ENCODE measurements at regions not wholly inside any gene's neighbourhood (a gene's known extent, or its start where the extent isn't known, plus 50 kb on each side); places are given as distances from the start of the nearest gene placed in this dataset.

DNA sequence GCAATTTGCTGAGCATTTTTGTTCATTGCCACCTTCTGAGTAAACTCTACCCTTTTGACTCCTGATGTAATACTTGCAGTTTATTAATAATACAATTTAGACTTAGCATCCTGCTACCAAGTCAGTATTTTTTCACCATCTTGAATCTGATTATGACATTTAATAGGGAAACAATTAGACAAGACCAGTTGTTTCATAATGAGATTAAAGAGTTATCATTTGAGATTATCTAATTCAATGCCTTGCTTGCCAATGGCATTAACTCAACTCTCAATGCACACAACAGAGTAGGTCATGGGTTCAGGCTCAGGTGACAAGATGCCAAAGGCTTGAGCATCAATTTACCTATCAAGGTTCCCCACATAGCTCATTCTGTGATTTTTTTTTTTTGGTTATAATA, 488.4 kb downstream of the DISC1 start:
- BruUV-seq (replicated peaks) = no TSS peak
- Mint-ChIP-seq H3K4me1 (ENCODE audit: low read depth, unreplicated experiment) (no peaks in the 10 kb centered on the region), H3K27ac (ENCODE audit: unreplicated experiment) (no peak overlapping the region), H3K27me3 (ENCODE audit: insufficient read depth, unreplicated experiment) (peaks cover 11% of the 10 kb centered on the region), H3K9me3 (ENCODE audit: unreplicated experiment) (no peaks in the 10 kb centered on the region), H3K36me3 (ENCODE audit: insufficient read depth, unreplicated experiment) (no peaks in the 10 kb centered on the region), H3K4me3 (ENCODE audit: unreplicated experiment) (no peak overlapping the region)
- Histone ChIP-seq H3K4me1 (no peaks in the 10 kb centered on the region), H3K36me3 (ENCODE audit: control insufficient read depth, insufficient read depth, low read length) (no peaks in the 10 kb centered on the region), H3K27me3 (replicated peaks; ENCODE audit: control insufficient read depth, insufficient read depth, low read length) (no peaks in the 10 kb centered on the region), H3K4me3 (ENCODE audit: low read depth, low read length) (no peak overlapping the region), H3K9me3 (no peaks in the 10 kb centered on the region)
- DNase-seq = no peak
- TF ChIP-seq, protein P1, sequence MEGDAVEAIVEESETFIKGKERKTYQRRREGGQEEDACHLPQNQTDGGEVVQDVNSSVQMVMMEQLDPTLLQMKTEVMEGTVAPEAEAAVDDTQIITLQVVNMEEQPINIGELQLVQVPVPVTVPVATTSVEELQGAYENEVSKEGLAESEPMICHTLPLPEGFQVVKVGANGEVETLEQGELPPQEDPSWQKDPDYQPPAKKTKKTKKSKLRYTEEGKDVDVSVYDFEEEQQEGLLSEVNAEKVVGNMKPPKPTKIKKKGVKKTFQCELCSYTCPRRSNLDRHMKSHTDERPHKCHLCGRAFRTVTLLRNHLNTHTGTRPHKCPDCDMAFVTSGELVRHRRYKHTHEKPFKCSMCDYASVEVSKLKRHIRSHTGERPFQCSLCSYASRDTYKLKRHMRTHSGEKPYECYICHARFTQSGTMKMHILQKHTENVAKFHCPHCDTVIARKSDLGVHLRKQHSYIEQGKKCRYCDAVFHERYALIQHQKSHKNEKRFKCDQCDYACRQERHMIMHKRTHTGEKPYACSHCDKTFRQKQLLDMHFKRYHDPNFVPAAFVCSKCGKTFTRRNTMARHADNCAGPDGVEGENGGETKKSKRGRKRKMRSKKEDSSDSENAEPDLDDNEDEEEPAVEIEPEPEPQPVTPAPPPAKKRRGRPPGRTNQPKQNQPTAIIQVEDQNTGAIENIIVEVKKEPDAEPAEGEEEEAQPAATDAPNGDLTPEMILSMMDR (IDR thresholded peaks at IDR 0.05; ENCODE audit: insufficient read depth in 1 of 2, low read depth in 1 of 2, low read length in 1 of 2, severe bottlenecking in 1 of 2, unreplicated experiment in 1 of 2) = no peak
- CTCF ChIA-PET = no interaction called here
- intact Hi-C loops (cut with micrococcal nuclease; ENCODE audit: unreplicated experiment) = no loop called here
- POLR2A ChIA-PET = no interaction called here

DNA sequence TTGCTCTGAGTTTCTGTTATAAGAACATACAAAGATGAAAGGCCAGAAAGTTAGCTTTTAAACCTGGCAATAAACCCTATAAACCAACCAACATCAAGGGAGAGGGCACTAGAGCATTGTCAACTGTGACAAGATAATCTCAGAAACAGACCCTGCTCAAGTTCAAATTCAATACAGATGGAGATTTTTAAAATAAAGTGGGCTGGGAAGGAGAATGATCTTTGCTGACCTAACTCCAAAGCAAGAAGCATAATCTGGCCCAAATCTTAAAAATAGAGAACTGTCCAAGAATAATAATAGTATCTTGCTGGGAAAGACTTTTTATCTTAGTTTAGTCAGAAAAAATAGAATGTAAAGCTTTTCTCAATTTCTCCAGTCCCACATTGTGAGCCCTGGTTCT, 485.5 kb downstream of the DISC1 start:
- Histone ChIP-seq H3K4me1 (no peaks in the 10 kb centered on the region), H3K36me3 (ENCODE audit: control insufficient read depth, insufficient read depth, low read length) (no peaks in the 10 kb centered on the region), H3K4me3 (ENCODE audit: low read depth, low read length) (no peak overlapping the region), H3K9me3 (no peaks in the 10 kb centered on the region), H3K27me3 (replicated peaks; ENCODE audit: control insufficient read depth, insufficient read depth, low read length) (no peaks in the 10 kb centered on the region)
- ChIA-PET CTCF (no interaction called here), POLR2A (no interaction called here)
- Mint-ChIP-seq H3K4me1 (ENCODE audit: low read depth, unreplicated experiment) (no peaks in the 10 kb centered on the region), H3K27ac (ENCODE audit: unreplicated experiment) (no peak overlapping the region), H3K36me3 (ENCODE audit: insufficient read depth, unreplicated experiment) (no peaks in the 10 kb centered on the region), H3K4me3 (ENCODE audit: unreplicated experiment) (no peak overlapping the region), H3K27me3 (ENCODE audit: insufficient read depth, unreplicated experiment) (peaks cover 6% of the 10 kb centered on the region), H3K9me3 (ENCODE audit: unreplicated experiment) (no peaks in the 10 kb centered on the region)
- TF ChIP-seq, protein P1 (IDR thresholded peaks at IDR 0.05; ENCODE audit: insufficient read depth in 1 of 2, low read depth in 1 of 2, low read length in 1 of 2, severe bottlenecking in 1 of 2, unreplicated experiment in 1 of 2) = no peak
- DNase-seq = no peak
- intact Hi-C loops (cut with micrococcal nuclease; ENCODE audit: unreplicated experiment) = no loop called here
- BruUV-seq (replicated peaks) = no TSS peak

GRCh38 chr1:232111611-232112010, 485.0 kb downstream of the DISC1 start:
- ChIA-PET POLR2A (no interaction called here), CTCF (no interaction called here)
- TF ChIP-seq, protein P1 (IDR thresholded peaks at IDR 0.05; ENCODE audit: insufficient read depth in 1 of 2, low read depth in 1 of 2, low read length in 1 of 2, severe bottlenecking in 1 of 2, unreplicated experiment in 1 of 2) = no peak

More at GRCh38 chr1:232111611-232112010, 485.0 kb downstream of the DISC1 start:
- Histone ChIP-seq H3K4me3 (ENCODE audit: low read depth, low read length) (no peak overlapping the region), H3K36me3 (ENCODE audit: control insufficient read depth, insufficient read depth, low read length) (no peaks in the 10 kb centered on the region), H3K9me3 (no peaks in the 10 kb centered on the region), H3K27me3 (replicated peaks; ENCODE audit: control insufficient read depth, insufficient read depth, low read length) (no peaks in the 10 kb centered on the region), H3K4me1 (no peaks in the 10 kb centered on the region)
- H3K27me3 Mint-ChIP-seq (ENCODE audit: insufficient read depth, unreplicated experiment) = peaks cover 6% of the 10 kb centered on the region
- BruUV-seq (replicated peaks) = no TSS peak
- no peaks in the 10 kb centered on the region for H3K36me3 Mint-ChIP-seq (ENCODE audit: insufficient read depth, unreplicated experiment)
- H3K27ac Mint-ChIP-seq (ENCODE audit: unreplicated experiment) = no peak overlapping the region
- no peaks in the 10 kb centered on the region for H3K9me3 Mint-ChIP-seq (ENCODE audit: unreplicated experiment)
- intact Hi-C loops (cut with micrococcal nuclease; ENCODE audit: unreplicated experiment) = no loop called here
- no peak overlapping the region for H3K4me3 Mint-ChIP-seq (ENCODE audit: unreplicated experiment)
- H3K4me1 Mint-ChIP-seq (ENCODE audit: low read depth, unreplicated experiment) = no peaks in the 10 kb centered on the region
- DNase-seq = no peak
